ENCODE measurements at regions not wholly inside any gene's neighbourhood (a gene's known extent, or its start where the extent isn't known, plus 50 kb on each side); places are given as distances from the start of the nearest gene placed in this dataset. TPM values are rescaled to one million over a fixed set of nuclear protein-coding genes. Genes with fewer than 3 reads are reported as not detected.

GRCh38 chr22:22835242-22835641 lies 52.4 kb upstream of the IGLL5 start:
- no peaks in the 10 kb centered on the region for H3K27me3 ChIP-seq
- intact Hi-C loops (cut with DNase I; ENCODE audit: low total_unique reads): no loop called here

GRCh38 chr22:22835771-22836291 lies 51.8 kb upstream of the IGLL5 start:
- intact Hi-C loops (cut with DNase I; ENCODE audit: low total_unique reads): no loop called here
- no peaks in the 10 kb centered on the region for H3K27me3 ChIP-seq
- H3K27ac ChIP-seq: no peak overlapping the region
- DNase-seq: no peak
- H3K4me1 ChIP-seq: no peaks in the 10 kb centered on the region
- H3K36me3 ChIP-seq: no peaks in the 10 kb centered on the region
- H3K9me3 ChIP-seq: no peaks in the 10 kb centered on the region
- TF ChIP-seq CTCF (IDR thresholded peaks at IDR 0.05): no peak
- TF ChIP-seq POLR2A (IDR thresholded peaks at IDR 0.05): no peak
- H3K4me3 ChIP-seq: no peak overlapping the region

More at GRCh38 chr22:22835242-22835641, 52.4 kb upstream of the IGLL5 start:
- no peak overlapping the region for H3K4me3 ChIP-seq
- TF ChIP-seq POLR2A (IDR thresholded peaks at IDR 0.05) (no peak), CTCF (IDR thresholded peaks at IDR 0.05) (no peak)
- H3K27ac ChIP-seq: no peak overlapping the region
- H3K36me3 ChIP-seq: no peaks in the 10 kb centered on the region
- no peaks in the 10 kb centered on the region for H3K4me1 ChIP-seq
- DNase-seq: no peak
- H3K9me3 ChIP-seq: no peaks in the 10 kb centered on the region

- intact Hi-C loops (cut with DNase I; ENCODE audit: low total_unique reads): no loop called here
- no peaks in the 10 kb centered on the region for H3K9me3 ChIP-seq
- no peak overlapping the region for H3K27ac ChIP-seq
- H3K4me1 ChIP-seq: no peaks in the 10 kb centered on the region
- H3K4me3 ChIP-seq: no peak overlapping the region
- no peak for DNase-seq
- H3K27me3 ChIP-seq: no peaks in the 10 kb centered on the region
- no peaks in the 10 kb centered on the region for H3K36me3 ChIP-seq
- TF ChIP-seq CTCF (IDR thresholded peaks at IDR 0.05) (no peak), POLR2A (IDR thresholded peaks at IDR 0.05) (no peak)
Measured at GRCh38 chr22:22836635-22837034, 51.0 kb upstream of the IGLL5 start.

MicroRNAs encoded in the stretch of these regions (microRNA counts, 767-probe panel; counts per million panel counts)
- microRNA hsa-miR-650: 0 counts per million in 2 donors

Small RNA genes in the stretch of these regions (microRNA-seq; reads per million reads assigned to microRNA genes)
- not detected for gene MIR650 (ENCODE audit: borderline microRNAs expressed, borderline replicate concordance)

Small RNA genes in the stretch of these regions (small RNA-seq; reads per million reads assigned to genes)
- gene AC244157.1 (not detected), gene AC245028.1 (not detected), gene AC245028.2 (not detected), gene AC245028.3 (not detected), gene IGLV3-13 (not detected), gene IGLV3-15 (not detected), gene IGLV3-17 (not detected), gene IGLVI-20 (not detected), gene IGLVVI-22-1 (not detected)
